NCI-H146 treated with DMSO at 0.1 percent for 48 hours (cell line): ENCODE measurements at regions not wholly inside any gene's neighbourhood (a gene's known extent, or its start where the extent isn't known, plus 50 kb on each side); places are given as distances from the start of the nearest gene placed in this dataset.

Experiments
- DNase-seq: peaks from one replicate; lab custom pipeline; 2025; ENCODE audit not compliant: unreplicated experiment; lab: John Stamatoyannopoulos, UW

DNA sequence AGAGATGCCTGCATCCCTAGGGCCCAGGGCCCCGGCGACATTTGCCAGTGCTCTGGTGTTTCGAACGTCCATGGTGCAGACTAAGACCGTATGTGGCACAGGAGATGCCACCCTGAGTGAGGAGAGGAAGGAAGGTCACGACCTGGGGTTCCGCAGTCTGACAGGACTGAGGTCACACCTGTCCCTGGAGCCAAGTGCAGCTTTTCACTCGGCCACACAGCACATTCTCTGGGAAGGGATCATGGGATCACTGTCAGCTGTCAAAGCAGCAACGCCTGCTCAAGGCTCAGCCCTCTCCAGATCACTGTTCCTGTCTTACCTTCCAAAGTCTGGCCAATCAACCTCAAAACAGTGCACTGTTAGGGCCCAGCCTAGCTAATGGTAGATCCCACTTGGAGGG, 243.6 kb downstream of the SIPA1L2 start:
- no peak for DNase-seq

- DNase-seq, result no peak
Measured at GRCh38 chr1:232385221-232385620, 244.7 kb downstream of the SIPA1L2 start.

DNA sequence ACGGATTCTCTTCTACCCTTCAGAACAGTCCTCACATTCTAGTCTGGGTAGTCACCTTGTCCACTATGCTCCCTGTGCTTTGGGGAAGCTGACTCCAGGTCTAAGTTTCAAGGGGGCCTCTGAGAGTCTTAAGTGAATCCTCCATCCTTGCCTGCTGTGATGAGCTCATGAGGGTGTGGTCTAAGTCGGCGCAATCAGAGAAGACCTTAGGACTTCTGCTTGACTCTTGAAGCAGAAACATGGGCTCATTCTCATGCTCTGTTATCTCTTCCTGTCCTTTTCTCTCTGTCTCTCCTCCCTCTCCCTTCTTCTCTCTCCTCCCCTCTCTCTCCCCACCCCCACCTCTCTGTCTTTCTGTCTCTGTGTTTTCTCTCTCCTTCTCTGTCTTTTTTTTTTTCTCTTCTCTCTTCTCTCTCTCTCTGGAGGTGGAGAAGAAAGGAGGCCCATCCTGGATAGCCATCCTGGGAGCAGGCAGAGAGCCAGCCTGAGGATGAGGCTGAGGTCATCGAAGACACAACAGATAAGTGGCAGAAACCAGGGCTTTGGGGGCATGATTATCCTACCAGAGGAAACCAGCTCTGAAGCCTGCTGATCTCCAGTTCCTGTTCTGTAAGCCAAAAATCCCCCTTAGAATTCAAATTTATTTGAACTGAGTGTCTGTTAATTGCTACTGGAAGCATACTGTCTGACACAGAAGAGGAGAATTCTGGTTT, 245.6 kb downstream of the SIPA1L2 start:
- DNase-seq, result no peak

- no peak for DNase-seq
Measured at GRCh38 chr1:232383455-232384123, 246.3 kb downstream of the SIPA1L2 start.

DNA sequence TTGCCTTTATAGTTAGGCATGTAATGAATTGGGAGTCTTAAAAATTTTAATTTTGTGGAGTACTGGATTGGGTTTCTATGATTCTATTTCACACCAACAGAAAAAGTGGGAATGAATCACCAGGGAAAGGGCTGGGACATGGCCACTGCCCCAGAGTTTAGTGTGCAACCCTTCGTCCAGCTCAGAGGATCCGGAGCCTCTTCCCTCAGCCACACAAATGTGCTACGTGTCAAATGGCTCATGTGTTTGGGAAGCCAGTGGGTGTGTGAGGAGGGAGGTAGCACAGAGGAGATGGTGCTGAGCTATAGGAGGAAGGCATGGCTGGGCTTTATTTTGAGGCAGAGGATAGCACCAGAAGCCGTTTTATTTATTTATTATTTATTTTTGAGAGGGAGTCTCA, 247.3 kb downstream of the SIPA1L2 start:
- DNase-seq, result no peak

GRCh38 chr1:232381394-232382100, 248.4 kb downstream of the SIPA1L2 start:
- DNase-seq, result no peak

DNA sequence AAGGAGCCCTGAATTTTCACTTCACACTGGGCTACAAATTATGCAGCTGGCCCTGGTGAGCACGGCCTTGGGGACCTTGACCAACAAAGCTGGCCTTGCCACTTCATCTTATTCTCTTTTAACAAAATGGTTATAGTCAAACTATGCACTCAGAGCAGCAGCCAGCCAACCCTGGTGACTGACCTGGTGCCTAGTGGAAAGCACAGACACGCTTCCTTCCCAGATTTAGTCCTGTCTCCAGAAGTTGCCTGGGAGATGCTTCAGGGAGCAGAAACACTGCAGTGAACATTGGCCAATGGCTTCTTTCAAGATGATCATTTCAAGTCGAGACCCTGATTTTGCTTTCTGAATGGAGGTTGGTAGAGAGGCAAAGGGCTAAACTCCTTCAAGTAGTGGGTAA, 249.3 kb downstream of the SIPA1L2 start:
- DNase-seq, result no peak

GRCh38 chr1:232380131-232380530, 249.8 kb downstream of the SIPA1L2 start:
- DNase-seq, result no peak

DNA sequence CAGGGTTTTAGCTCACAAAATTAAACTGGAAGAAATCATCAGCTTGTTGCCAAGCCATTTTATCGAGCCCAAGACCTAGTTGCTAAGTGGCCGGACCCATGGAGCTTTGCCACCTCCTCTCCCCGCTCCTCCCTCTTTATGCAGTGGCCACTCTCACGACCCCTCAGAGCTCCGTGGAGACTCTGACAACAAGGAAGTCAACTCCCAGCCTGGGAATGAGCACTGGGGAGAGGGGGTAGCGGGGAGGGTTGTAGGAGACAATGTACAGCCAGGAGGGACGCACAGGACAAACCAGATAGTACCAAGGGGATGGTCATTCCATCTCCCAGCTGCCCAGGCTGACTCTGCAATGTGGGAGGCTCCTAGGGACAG, 250.9 kb downstream of the SIPA1L2 start:
- DNase-seq, result no peak

GRCh38 chr1:232378266-232379062, 251.5 kb downstream of the SIPA1L2 start:
- DNase-seq, result no peak

GRCh38 chr1:232377494-232377770, 252.5 kb downstream of the SIPA1L2 start:
- no peak for DNase-seq

- DNase-seq, result no peak
Measured at GRCh38 chr1:232376632-232377493, 253.1 kb downstream of the SIPA1L2 start.

DNA sequence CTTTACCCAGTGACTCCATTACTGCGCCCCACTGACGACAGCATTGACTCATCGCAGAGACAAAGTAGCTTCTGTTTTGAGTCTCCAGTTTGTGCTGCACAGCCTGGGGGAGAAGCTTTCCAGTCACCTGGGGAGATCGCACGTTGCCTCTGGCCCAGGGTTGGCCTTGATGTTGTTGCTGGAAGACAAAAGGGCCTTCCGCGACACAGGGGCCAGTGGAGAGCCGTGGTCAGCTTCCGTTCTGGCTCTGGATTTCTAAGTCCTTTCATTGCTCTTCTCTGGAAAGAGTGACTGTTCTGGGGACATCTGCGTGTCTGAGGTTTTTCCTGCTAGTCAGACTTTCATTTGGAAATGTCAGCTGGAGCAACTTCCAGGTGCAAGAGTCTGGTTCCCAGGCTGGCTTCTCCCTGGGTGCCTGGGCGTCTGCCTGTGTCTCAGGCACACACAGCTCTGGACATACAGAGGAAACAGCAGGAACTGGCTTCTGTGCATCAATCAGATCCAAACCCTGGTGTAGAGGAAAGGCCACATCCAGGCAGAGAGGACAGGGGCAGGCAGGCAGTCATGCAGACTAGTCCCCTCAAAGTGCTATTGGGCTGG, 257.0 kb downstream of the SIPA1L2 start:
- DNase-seq, result no peak

GRCh38 chr1:232372431-232372830, 257.5 kb downstream of the SIPA1L2 start:
- DNase-seq, result no peak

- peak; percentile 60 for DNase-seq
Measured at GRCh38 chr1:232369451-232370296, 260.3 kb downstream of the SIPA1L2 start.

- DNase-seq, result no peak
Measured at GRCh38 chr1:232368821-232369321, 261.1 kb downstream of the SIPA1L2 start.

DNA sequence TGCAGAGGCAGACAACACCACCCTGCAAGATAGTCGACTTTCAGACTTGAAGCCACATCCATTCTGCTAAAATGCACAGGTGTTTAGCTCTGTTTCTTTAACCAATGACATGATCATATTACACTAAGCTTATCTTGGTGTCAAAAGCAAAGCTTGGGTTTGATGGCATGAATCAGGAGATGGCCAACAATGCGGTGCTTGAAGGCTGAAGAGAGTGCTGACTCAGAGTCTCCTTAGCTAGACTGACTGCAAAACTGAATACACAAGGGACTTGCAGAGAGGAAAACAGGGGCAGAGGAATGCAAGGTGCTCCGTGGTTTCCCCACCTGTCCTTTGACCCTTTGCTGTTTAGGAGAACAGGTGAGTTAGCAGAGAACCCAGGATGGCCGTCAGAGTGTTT, 262.6 kb downstream of the SIPA1L2 start:
- DNase-seq, result peak; percentile 34

- DNase-seq, result no peak
Measured at GRCh38 chr1:232364654-232365382, 265.1 kb downstream of the SIPA1L2 start.

DNA sequence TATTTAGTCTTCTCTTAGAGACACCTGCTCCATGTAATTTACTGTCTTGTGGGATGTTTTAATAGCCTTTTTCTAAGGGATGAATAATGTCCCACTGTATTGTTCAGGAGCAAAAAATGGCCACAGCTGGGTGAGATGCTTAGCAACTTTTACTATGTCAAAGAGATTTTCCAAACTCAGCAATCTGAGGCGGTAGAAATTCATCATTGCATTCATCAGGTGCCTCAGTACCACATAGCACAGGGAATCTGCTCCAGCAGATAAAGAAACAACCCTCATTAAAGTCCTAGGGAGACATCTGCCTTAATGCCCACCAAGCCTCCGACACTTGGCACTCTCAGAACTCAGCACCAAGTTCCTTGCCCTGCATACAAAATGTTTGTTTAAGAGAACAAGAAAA, 266.9 kb downstream of the SIPA1L2 start:
- no peak for DNase-seq
